ENCODE measurements at regions not wholly inside any gene's neighbourhood (a gene's known extent, or its start where the extent isn't known, plus 50 kb on each side); places are given as distances from the start of the nearest gene placed in this dataset.

DNA sequence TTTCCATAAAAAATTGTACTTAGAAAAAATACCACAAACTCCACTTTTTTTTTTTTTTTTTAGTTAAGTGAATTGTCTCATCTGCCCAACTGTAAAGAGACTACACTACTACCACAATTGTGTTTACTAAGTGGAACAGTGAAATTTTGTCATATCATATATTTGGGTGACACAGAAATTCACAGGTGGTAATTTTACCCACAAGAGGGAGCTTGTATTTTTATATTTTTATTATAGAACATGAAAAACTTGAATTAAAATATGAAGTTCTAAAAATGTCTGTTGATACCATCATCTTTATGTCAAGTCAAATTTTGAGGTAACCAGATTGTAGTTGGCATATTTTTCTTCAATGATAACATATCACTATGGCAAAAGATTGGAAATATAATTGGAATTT, 329.4 kb upstream of the SOX5 start:
- TF ChIP-seq, protein P1, sequence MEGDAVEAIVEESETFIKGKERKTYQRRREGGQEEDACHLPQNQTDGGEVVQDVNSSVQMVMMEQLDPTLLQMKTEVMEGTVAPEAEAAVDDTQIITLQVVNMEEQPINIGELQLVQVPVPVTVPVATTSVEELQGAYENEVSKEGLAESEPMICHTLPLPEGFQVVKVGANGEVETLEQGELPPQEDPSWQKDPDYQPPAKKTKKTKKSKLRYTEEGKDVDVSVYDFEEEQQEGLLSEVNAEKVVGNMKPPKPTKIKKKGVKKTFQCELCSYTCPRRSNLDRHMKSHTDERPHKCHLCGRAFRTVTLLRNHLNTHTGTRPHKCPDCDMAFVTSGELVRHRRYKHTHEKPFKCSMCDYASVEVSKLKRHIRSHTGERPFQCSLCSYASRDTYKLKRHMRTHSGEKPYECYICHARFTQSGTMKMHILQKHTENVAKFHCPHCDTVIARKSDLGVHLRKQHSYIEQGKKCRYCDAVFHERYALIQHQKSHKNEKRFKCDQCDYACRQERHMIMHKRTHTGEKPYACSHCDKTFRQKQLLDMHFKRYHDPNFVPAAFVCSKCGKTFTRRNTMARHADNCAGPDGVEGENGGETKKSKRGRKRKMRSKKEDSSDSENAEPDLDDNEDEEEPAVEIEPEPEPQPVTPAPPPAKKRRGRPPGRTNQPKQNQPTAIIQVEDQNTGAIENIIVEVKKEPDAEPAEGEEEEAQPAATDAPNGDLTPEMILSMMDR (IDR thresholded peaks at IDR 0.05), result no peak
- TF ChIP-seq POLR2A (IDR thresholded peaks at IDR 0.05; ENCODE audit: low read length), result no peak
- no peak for TF ChIP-seq CHD4 (IDR thresholded peaks at IDR 0.05; ENCODE audit: borderline replicate concordance)
- no peak for TF ChIP-seq ZFP36 (IDR thresholded peaks at IDR 0.05; ENCODE audit: borderline replicate concordance, partially characterized antibody)
- no peak for TF ChIP-seq EHMT2 (IDR thresholded peaks at IDR 0.05; ENCODE audit: low read depth)
